NCI-H524 treated with DMSO at 0.1 percent for 48 hours (cell line): ENCODE measurements at regions not wholly inside any gene's neighbourhood (a gene's known extent, or its start where the extent isn't known, plus 50 kb on each side); places are given as distances from the start of the nearest gene placed in this dataset.
"Not testable (repeated sequence)": the region's sequence is repeated elsewhere in the genome, so short reads cannot be mapped to it uniquely, and the experiment has no call there.

Source experiments
- DNase-seq: peaks from one replicate; lab custom pipeline; 2025; lab: John Stamatoyannopoulos, UW

- no peak for DNase-seq
Observed at GRCh38 chr5:106814961-106815360, 855.8 kb downstream of the EFNA5 start.

GRCh38 chr5:106801554-106801953 lies 869.2 kb downstream of the EFNA5 start:
- no peak for DNase-seq

GRCh38 chr5:106797996-106798395 lies 872.7 kb downstream of the EFNA5 start:
- DNase-seq = no peak

DNA sequence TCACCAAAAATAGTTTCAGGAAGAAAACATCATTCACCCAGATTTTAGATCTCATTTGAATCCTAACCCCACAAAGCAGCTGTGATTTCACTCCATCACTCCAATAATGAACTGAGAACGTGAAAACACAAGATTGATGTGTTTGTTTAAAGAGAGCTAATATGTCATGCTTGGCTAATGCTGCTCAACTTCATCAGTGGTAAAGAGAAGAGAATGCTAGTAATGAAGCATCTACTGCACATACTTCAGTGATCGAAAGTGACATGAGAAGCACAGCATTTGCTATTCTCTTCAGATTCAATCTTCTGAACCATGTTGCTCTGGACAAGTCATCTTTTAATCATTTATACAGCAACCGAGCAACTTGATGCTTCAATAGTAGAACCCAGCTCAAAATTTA lies 874.7 kb downstream of the EFNA5 start:
- no peak for DNase-seq

- no peak for DNase-seq
Observed at GRCh38 chr5:106784846-106785245, 885.9 kb downstream of the EFNA5 start.

- DNase-seq = no peak
Observed at GRCh38 chr5:106780355-106780754, 890.4 kb downstream of the EFNA5 start.

- DNase-seq = not testable (repeated sequence)
Observed at GRCh38 chr5:106776515-106776914, 894.2 kb downstream of the EFNA5 start.

GRCh38 chr5:106768392-106768791 lies 902.3 kb downstream of the EFNA5 start:
- no peak for DNase-seq

GRCh38 chr5:106766916-106767315 lies 903.8 kb downstream of the EFNA5 start:
- DNase-seq = no peak

- DNase-seq = no peak
Observed at GRCh38 chr5:106759581-106759980, 911.2 kb downstream of the EFNA5 start.

DNA sequence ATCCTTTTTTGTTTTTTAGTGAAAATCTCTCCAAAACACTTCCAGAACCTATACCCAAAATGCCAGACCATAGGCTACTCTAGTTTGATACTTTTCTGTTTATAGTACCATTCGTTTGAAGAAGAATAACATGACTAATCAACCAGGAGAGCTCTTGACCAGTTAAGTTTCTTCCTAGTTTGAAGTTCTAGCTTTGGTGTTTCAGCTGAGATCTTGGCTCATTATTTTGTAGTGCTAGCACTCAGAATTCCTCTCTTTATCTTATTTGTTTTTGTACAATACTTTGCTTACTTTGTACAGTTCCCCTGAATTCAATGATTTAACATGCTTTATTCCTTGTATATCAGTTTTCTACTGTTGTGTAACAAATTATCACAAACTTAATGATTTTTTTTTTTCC lies 911.6 kb downstream of the EFNA5 start:
- DNase-seq = no peak

DNA sequence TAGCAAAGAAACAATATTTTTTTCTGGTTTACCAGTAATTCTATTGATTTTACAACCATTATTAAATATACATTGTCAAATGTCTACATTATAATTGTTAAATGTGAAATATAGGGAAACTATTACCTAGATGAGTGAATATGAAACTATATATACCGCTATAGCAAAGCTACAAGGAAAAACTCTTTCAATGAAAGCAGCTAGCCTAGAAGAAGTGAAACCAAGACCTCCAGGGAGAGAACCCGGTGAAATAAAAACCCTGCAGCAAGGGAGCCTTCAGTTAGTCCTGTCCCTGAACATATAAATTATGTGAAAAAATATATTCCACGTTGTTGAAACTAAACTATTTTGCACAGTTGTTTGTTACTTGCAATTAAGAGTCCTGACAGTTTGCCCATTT lies 913.1 kb downstream of the EFNA5 start:
- no peak for DNase-seq

DNA sequence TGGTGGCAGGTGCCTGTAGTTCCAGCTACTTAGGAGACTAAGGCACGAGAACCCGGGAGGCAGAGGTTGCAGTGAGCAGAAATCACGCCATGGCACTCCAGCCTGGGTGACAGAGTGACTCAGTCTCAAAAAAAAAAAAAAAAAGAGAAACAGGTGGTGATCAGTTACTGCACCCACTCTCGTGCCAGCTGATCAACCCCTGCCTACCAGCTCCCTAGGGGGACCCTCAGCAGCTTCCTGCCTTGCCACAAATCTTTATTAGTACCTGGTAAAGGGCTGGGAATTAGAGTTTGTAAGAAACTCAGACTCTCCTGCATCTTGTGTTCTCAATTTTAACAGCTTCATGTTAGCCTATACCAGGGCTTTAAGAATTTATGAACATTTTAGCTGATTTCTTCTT lies 914.9 kb downstream of the EFNA5 start:
- peak; percentile 50 for DNase-seq

DNA sequence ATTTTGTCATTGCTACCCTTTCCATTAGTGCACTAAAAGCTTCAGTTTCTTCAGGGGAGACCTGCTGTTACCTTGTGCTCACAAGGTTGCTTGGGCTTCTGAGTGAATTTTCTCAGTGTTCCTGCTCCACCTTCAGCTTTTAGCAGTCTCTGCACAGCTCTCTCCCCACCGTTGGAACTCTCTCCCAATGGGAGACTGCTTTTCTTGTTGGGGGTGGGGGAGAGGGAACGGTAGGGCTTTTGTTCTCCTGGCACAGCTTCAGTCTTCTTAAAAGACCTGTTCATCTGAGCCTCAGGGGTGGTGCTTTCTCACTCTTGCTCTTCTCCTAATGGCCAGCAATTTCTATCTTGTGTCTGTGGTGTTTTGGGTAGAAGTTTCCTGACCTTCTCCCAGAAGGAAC lies 915.7 kb downstream of the EFNA5 start:
- DNase-seq = no peak

- DNase-seq = no peak
Observed at GRCh38 chr5:106749826-106750225, 920.9 kb downstream of the EFNA5 start.

- DNase-seq = no peak
Observed at GRCh38 chr5:106739127-106739526, 931.6 kb downstream of the EFNA5 start.

DNA sequence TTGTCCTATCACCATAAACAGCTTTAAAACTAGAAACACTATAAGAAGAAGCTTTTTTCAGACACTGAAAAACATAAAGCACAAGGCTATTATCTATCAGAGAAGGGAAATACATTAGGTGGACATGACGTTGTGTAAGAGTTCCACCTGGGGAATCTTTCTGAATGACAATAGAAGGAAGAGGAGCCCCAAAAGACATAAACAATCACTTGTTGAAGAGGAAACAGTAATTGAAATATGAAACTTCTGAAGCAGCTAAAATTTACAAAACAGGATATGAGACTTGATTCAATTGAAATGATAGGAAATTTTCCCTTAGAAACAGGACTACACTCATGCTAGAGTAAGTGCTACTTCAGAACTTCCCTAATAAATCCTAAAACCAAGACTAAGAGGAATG lies 933.6 kb downstream of the EFNA5 start:
- no peak for DNase-seq

GRCh38 chr5:106732624-106733023 lies 938.1 kb downstream of the EFNA5 start:
- DNase-seq = no peak

DNA sequence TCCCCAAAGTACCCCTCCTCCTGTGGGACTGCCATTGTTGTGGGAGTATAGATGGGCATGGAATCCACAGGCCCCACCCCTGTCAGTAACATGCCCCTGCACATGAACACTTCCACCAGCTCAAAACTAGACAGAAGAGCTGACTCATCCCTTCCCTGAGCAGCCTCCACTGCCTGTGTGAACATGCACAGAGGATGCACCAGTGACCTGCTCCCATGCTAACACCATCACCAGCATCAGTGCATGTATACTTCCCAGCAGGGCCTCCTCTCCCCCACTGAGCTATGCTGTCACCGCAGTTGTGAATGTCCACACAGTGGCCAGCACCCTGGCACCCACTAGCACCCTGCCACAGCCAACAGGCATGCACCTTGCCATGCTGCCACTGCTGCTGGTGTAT lies 939.8 kb downstream of the EFNA5 start:
- no peak for DNase-seq

- DNase-seq = no peak
Observed at GRCh38 chr5:106730506-106730905, 940.2 kb downstream of the EFNA5 start.

DNA sequence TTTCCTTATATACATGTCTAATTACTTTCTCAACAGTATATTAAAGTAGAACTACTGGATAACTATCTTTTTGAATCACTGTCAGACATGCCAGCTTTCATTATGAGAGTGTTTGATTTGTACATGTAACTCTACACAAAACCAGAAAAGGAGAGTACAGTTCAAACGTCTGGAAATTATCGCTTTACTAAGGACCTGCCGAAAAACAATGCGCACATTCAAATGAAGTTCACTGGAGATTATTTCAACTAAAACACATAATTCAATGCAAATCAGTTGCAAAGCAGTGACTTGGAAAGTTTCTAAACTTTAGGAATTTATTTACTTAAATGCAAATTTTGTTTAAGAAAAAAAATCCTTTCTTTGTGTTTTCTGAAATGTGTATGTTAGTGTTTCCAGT lies 942.5 kb downstream of the EFNA5 start:
- no peak for DNase-seq

DNA sequence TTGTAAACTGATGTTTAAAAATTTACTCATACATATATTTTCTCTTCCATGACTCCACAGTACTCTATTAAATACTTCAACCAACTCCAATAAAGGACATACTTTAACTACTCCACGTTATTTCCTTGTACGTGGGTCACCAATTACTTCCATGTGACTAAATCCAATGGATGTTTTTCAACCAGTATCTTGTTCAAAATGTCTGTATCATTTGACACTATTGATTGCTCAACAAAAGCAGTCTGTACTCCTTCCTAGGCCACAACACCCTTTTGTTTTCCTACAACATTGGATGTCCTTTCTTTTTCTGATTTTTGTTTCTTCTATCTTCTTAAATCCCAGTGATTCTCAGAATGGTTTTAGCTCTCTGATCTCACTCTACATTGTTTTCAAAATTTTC lies 943.7 kb downstream of the EFNA5 start:
- no peak for DNase-seq

DNA sequence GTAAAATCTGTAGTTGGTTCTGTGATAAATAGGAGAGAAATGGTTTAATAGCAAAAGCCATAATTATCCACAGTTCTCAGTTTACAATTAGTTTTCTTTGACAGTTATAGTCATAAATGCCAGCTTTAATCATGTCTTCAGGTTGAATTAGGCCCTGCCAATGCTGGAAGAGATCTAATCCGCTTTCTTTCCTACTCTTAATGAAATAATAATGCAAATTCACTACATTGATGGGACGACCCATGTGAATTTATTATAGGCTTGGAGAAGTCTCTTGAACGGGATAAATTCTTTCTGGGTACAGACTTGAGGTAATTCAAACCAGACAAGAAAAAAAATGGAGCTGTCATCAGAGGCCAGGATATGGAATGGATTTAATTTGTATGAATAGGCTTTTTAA lies 950.4 kb downstream of the EFNA5 start:
- DNase-seq = no peak

DNA sequence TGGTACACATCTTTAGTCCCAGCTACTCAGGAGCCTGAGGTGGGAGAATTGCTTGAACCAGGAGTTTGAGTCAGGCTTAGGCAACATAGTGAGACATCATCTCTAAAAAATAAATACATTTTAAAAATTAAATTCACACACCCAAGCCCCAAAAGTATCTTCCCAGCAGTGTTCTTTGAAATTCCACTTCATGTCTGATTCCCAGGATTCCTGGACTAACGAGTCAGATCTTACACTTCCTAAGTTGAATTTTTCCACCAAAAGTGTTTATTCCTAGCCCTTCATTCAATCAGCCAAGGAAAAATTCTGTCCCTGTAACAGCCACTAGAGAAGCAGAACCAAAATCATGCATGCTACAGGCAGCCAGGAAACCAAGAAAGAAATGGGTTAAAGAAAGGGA lies 970.9 kb downstream of the EFNA5 start:
- DNase-seq = no peak

- DNase-seq = no peak
Observed at GRCh38 chr5:106699198-106699597, 971.5 kb downstream of the EFNA5 start.
